ENCODE measurements at regions not wholly inside any gene's neighbourhood (a gene's known extent, or its start where the extent isn't known, plus 50 kb on each side); places are given as distances from the start of the nearest gene placed in this dataset.

DNA sequence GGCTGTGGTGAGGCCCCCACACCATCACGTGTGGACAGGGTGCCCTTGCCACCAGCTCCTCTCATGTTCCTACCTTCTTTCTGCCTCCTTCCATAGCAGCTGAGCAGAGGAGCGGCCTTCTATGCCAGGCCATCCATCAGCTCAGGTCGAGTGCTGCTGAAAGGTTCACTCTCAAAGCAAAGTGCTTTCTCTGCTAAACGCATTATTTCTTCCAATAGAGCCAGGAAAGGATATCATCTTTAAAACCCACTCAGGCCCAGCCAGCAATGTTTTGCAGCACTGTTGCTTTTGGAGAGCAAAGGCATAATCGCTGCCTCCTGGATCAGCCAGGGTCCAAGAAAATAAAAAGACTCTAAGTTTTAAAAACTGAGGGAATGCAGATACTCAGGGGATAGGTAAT, 54.9 kb upstream of the GPRC5B start (continued):
- TF ChIP-seq CHD7 (IDR thresholded peaks at IDR 0.05; ENCODE audit: insufficient replicate concordance, low read length) (no peak), BACH1 (IDR thresholded peaks at IDR 0.05; ENCODE audit: low read length) (no peak), EP300 (IDR thresholded peaks at IDR 0.05; ENCODE audit: borderline replicate concordance in 1 of 2, low read depth in 2 of 2, low read length in 2 of 2) (no peak), JUND (IDR thresholded peaks at IDR 0.05; ENCODE audit: low read length) (no peak), CHD2 (IDR thresholded peaks at IDR 0.05; ENCODE audit: low read length) (no peak), EZH2 (IDR thresholded peaks at IDR 0.05; ENCODE audit: low read depth, low read length, severe bottlenecking) (no peak)

Data from H1 (cell line).